ENCODE measurements at regions not wholly inside any gene's neighbourhood (a gene's known extent, or its start where the extent isn't known, plus 50 kb on each side); places are given as distances from the start of the nearest gene placed in this dataset.

GRCh38 chr20:48060841-48061720, 275.8 kb upstream of the SULF2 start:
- TF ChIP-seq RELA (CRISPR knock-in tag; IDR thresholded peaks at IDR 0.05; ENCODE audit: borderline replicate concordance) (no peak), ZNF121 (CRISPR knock-in tag; IDR thresholded peaks at IDR 0.05) (no peak), NFE2L1 (CRISPR knock-in tag; IDR thresholded peaks at IDR 0.05) (no peak), CTCF (IDR thresholded peaks at IDR 0.05) (no peak), ZNF425 (CRISPR knock-in tag; conservative IDR thresholded peaks at IDR 0.05) (no peak), USF2 (CRISPR knock-in tag; IDR thresholded peaks at IDR 0.05) (no peak), HMGXB4 (CRISPR knock-in tag; IDR thresholded peaks at IDR 0.05) (no peak), FOXP1 (CRISPR knock-in tag; IDR thresholded peaks at IDR 0.05; ENCODE audit: borderline replicate concordance) (no peak), SP1 (CRISPR knock-in tag; conservative IDR thresholded peaks at IDR 0.05) (no peak), CREB1 (CRISPR knock-in tag; IDR thresholded peaks at IDR 0.05) (no peak), USF1 (CRISPR knock-in tag; IDR thresholded peaks at IDR 0.05) (no peak), JUN (CRISPR knock-in tag; IDR thresholded peaks at IDR 0.05) (no peak)
